ENCODE measurements at regions not wholly inside any gene's neighbourhood (a gene's known extent, or its start where the extent isn't known, plus 50 kb on each side); places are given as distances from the start of the nearest gene placed in this dataset.
"Not testable (repeated sequence)": the region's sequence is repeated elsewhere in the genome, so short reads cannot be mapped to it uniquely, and the experiment has no call there.

DNA sequence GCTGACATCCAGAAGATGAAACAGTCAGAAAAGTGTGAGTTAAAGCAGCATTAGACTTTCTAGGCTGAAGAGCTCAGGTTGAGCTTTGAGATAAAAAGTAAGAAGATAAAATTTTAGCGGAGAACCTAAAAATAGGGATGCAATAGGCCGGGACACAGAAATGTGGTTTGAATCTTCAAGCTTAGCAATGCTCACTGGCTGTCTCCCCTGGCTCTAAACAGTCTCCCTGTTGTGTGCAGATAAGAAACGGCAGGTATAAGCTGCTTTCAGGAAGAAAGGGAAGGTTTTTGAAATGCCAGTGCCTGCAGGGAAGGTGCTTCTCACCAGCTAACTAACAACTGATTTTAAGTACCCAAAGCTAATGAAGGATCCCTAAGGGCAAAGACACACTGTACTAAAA lies 718.7 kb upstream of the SGO1 start:
- no peak for DNase-seq

DNA sequence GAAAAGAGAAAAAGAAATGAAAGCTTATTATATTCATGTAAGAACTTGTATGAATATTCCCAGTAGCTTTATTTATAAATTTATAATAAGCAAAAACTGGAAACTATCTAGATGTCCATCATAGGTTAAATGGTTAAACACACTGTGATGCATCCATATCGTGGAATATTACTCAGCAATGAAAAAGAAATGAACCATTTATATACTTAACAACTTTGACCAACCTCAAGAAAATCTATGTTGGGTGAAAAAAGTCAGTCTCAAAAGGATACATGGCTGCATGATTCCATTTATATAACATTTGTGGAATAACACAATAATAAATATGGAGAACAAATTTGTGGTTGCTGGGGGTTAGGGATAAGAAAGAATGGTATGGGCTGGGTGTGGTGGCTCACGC lies 713.0 kb upstream of the SGO1 start:
- DNase-seq, result no peak

DNA sequence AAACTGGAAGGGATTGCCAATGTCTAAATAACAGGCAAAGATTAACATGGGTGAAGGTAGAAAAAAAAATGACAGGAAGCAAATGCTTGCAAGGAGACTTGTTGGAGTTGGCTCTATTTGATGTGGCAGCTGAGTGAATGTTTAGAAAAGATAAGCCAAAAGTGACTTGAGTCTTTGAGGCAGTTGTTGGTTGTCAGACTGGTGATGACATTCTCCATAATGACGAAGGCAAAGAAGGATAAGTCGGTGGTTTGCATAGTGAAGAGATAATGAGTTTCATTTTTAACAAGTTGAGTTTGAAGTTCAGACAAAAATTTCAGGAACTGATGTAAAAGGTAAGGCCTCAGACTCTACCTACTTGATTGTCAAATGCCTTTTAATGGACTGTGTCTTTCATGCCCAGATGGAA lies 704.1 kb upstream of the SGO1 start:
- DNase-seq, result no peak

DNA sequence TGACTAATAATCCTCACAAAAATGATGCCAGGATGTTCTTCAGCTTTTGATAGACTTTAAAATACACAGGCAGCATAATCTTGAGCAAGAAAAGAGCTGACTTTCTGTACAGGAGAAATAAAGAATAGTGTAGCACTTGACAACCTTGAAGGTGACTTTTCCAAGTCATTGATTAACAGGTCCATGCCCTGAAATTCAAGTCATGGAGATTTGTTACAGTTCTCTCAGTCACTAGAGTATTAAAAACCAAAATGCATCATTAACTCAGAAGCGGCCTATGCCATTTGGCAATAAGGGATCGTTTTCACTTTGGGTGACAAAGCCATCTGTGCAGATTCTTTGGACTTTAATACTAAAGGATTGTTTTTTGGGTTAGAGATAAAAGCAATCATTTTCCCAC lies 692.7 kb upstream of the SGO1 start:
- DNase-seq, result no peak

DNA sequence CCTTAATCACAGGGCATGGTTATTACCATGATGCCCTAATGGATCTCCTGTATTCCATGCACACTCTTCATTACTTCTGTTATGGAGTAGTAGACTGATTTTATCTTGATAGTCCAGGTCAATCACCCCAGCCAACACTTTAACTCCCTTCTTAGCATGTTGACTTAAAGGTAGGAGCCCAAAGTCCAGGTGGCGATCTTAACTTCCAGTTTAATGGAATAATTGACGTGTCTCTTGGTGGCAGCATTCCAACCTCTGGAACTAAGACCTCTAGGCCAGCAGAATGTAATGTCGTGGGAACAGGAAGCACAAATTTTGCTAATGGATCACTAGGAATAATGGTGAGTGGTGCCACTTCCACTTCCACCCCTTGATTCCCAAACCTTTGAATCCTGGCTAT lies 687.2 kb upstream of the SGO1 start:
- DNase-seq, result no peak

DNA sequence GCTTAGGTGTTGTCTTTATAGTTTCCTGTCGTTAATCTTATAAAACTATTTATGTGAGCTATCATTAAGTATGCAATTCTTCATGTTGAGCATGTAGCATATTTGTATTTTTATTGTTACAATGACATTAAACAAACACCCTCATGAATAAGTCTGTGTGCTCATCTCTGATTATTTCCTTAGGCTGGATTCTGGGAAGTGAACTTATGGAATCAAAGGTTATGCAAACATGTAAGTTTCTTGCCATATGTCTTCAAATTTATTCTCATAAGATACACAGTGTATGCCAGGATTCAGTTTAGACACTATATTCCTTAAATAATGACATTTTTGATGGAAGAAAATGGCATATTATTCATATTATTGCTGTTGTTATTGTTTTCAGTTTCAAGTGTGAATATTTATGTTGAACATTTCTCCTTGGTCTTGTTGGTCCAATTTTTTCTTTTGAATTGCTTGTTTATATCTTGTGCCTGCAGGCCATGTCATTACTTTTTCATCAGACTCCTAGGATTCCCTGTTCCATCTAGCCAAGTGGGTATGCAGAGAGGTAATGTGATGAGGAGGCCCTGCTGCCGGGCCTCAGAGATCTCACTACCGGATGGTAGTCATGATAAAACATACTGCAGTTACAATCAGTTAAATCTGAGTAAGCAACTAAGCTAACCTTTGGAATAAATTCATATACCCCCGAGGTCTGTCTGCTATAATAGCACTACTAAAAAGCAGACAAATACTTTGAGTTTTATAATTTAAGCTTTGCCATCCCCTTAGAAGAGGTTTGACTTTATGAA lies 684.3 kb upstream of the SGO1 start:
- DNase-seq, result no peak

DNA sequence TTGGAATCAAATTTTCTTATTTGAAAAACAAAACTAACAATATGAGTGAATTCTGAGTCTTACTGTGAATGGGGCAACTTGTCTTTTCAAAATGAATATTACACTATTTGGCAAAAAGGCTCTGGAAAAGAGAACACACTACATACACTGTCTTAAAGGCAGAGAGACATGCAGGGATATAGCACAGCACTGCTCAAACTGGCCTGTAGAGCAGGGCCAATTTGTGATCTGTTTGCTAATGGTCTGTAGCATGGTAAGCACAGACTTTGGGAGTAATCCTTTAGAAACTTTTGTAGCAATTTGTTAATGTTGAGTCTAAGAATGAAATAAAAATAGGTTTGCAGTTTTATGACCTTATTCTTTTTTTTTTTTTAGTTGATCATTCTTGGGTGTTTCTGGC lies 679.8 kb upstream of the SGO1 start:
- DNase-seq, result no peak

DNA sequence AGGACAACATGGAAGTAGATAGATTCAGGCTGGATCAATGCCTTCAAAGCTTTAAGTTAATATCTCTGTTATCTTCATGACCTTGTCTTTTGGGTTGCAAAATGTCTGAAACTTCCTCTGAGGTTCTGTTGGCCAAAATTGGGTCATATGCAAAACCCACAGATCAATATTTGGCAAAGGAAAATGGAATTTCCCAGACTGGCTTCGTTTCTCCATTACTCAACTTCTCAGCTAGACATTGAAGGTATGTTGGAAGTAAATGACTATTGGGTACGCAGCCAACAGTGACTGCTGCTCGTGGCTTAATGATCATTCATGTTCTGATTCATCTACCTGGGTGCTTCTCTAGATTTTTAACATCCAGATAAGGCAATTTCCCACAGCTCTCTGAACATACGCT lies 675.4 kb upstream of the SGO1 start:
- no peak for DNase-seq

DNA sequence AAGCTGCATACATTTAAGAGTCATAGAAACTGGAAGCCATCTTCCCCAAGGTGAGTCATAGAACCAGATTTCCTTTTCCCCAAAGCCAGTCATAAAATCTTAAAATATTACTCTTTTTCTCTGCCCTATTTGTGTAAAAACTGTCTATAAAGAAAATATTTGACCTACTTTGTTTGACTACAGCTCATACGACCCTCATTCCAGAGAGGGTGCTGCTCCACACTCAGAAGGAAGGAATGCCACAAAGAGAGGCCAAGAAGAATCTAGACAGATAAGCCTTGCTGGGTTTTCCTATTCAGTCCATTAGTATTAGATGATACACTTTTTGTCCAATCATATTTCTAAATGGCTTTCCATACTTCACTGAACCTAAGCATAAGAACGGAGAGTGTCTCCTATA lies 671.6 kb upstream of the SGO1 start:
- DNase-seq, result no peak

DNA sequence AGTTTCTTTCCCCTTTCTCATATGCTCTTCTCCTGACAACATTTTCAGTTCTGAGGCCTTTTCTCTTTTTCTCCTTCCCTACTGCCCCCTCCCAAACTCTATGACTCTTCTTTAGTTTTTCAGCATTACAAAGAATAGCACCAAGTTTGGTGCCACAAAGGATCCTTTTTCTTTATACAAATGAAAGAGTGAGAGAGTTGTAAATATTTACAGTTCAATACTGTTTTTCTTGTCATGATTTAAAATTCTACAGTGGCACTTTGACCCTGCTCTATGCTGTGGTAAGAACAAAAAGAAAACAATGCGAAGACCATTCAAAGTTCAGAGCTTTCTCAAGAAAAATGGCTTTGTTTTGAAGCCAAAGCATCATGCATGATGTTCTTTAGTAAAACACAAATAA lies 667.9 kb upstream of the SGO1 start:
- no peak for DNase-seq

DNA sequence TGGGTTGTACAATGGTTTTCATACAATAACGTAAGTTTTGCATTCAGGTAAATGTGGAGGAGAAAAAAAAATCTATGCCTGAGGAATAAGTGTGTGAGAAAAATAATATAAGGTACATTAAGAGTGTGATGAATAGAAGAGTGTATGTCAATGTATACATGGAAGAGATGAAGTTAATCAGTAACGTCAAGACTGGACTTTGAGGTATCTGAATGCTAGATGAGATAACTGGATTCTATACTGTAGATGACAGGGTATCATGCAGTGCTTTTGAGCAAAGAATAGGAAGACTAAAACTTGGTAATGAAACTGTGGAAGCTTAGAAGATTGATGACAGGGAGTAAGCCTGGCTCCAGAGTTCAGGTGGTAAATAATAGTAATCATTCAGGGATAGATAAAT lies 666.7 kb upstream of the SGO1 start:
- DNase-seq, result no peak

DNA sequence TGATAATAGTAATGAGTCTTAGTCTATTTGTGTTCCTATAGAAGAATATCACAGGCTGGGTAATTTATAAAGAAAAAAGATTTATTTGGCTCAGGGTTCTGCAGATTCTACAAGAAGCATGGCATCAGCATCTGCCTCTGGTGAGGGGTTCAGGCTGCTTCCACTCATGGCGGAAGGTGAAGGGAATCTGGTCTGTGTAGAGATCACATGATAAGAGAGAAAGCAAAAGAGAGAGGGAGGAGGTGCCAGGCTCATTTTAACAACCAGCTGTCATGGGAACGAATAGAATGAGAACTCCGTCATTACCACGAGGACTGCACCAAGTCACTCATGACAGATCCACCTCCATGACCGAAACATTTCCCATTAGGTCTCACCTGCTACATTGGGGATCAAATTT lies 664.0 kb upstream of the SGO1 start:
- DNase-seq, result no peak

DNA sequence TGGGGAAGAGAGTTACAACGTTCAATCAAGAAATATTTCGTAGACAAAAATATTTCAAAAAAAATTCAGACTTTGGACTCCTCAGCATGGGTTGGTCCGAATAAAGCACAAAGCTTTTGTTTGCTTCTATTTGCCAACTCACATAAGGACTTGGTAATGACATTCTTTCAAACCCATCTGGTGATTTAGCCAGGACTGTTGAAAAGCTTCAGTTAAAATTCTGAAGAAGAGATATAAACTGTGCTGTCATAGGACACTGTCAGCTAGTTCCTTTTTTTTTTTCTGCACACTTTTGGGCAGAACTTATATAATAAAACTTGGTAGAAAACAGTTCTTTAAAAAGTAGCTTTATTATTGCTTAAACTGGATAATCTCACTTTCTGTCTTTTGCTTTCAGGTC lies 660.8 kb upstream of the SGO1 start:
- no peak for DNase-seq

DNA sequence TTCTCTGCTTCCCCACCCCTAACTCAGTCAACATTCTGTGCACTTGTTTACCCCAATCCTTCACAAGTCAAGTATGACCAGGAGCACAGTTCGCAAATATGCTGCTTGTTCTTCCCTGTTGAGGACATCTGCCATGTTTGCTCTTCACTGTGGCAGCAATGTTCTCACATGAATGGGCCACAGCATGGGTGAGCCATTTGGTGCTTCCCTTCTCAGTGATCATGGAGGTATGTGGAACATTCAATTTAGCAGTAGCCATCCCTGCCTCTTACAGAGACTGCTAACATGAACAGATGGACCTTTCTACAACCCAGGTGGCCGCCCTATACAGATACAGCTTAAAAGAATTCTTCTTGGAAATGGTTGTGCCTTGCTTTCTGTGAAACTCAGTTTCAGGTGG lies 660.1 kb upstream of the SGO1 start:
- no peak for DNase-seq

DNA sequence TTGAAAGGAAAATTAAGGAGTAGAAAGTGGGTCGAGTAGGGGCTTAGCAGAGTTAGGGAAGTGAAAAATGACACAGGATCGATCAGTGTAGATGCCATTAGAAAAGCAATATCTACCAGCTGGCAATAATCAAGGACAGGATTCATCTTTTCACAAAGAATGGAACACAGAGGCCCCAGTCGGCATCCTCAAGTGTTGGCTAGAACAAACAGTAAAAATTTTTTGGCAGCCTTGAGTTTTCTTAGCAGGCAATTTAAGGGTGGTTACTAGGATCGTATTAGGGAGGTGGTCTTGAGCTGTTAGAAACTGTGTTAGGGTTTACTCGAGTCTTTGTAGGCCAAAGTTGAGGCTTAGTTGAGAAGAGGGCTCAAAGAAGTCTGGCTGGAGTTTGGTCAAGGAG lies 658.8 kb upstream of the SGO1 start:
- DNase-seq, result no peak

DNA sequence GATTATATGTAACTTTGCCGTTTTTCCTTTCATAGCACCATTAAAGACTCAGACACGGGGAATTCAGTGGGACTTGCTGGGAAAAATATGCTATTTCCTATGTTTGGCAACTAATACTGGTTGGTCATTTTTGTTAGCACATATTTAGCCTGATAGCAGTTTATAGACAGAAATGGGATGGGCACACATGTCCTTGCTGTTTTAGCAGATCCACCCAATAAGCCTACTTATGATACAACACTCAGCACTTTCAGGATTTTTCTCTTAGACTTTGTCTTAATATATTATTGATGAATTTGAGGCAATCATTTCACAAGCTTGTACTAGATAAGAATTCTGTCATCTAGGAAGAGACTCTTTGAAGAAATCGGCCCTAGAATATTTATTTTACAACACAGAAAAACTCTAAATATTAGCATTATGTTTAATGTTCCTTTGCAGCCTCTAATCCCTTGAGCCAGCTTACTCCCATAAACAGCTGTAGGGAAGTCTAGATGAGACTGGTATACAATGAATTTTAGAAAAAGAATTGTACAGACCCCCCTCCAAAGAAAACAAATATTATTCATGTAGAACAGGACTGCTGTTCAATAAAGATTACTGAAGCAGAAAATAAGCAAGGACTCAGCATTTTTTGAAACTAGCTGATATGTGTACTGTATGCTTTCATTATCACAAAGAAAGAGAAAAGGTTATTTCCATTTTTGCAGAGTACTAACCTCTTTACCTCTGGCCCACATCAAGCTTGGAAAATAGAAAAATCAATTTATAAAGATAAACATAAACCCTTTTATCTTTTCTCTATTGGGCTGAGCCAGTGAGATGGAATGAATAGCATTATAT lies 656.8 kb upstream of the SGO1 start:
- no peak for DNase-seq

DNA sequence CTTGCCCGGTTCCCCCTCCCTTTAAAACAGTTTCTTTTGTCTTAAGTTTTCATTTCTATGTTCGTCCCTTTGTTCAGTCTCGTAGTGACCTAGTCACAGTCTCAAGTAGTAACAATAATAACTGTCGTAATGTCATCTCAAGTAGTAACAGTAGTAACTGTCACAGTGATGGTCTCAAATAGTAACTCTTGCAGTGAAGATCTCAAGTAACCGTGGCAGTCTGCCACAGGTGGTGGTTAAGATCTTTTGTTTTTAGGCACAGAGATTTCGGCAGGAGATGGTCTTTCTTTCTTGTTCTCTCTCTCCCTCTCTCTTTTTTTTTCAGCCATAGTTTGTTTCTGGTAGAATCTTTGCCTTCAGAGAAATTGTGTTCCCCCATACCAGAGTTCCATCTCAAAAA lies 656.0 kb upstream of the SGO1 start:
- DNase-seq, result no peak

DNA sequence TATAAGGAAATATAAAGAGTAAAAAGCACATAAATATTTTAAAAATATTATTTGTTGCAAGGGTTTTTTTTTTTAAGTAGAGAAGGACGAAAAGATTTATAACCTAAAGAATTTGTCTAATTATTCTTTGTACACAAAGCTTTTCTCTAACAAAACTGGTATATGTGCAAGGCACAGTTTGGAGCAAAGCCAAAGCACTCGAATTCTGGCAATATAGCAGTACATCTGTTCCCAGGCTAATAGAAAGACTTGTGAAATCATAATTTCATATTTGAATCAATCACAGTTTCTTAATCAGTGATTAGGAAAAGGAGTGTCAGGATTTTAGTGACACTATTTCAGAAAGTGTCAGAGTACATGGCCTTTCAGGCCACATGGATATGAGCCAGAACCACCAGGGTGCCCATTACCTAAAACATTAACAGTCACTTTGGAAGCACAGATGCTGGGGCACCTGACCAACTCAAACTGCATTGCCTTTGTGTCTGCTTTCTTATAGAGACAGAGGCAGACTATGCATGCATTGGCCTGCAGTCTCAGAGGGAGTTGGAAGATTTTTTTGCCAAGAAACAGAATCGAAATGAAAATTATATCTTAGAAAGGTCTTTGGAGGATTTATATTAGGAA lies 651.8 kb upstream of the SGO1 start:
- DNase-seq, result no peak

DNA sequence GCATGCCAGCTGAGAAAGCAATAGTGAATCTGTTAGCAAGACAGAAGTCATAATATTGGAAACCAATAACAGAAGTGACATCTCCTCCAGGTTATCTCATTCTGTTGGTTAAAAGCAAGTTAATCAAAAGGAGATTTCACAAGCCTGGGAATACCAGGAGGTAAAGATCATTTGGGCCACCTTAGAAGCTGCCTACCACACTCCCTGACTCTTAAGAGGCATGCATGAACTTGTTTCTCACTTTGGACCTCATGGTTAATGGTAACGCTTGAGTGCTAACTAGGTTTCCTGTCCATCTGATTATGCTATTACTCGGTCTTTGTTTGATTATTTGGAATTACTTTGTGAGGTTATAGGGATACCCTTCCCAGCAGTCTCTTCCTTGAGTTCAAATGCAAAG lies 650.8 kb upstream of the SGO1 start:
- no peak for DNase-seq

DNA sequence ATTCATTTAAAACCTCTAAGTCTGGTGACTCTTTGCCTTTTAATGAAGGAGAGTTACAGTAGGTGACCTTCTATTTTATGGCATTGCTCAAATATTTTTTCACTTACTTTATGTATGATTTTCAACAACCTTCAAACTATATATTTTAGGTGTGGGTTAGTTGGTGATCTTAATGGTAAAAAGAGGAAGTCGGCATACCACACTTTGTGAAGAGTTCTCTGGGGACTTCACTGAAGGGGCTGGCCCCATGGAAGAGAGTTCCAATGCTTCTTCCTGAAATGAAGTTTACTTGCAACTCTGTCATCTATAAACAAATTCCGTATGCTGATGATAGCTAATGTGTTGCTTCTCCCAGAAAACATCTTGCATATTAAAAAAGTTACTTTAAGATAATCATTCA lies 647.0 kb upstream of the SGO1 start:
- DNase-seq, result no peak

DNA sequence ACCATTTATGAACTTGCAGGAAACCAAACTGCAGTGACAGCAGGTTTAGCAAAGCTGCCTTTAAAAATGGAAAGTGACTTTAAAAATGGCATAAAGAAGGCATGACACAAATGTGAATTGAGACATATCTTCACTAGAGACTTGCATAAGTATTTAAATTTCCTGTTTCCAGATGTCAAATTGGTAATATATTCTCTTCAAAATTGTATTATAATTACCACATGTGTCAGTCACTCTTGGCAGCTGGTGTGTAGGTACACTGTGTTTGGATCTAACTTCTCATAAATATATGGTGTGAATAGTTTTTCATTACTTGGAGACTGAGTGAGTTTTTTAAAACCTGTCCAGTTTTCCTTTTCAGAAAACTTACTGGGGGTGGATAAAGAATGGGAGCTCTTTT lies 636.2 kb upstream of the SGO1 start:
- no peak for DNase-seq

DNA sequence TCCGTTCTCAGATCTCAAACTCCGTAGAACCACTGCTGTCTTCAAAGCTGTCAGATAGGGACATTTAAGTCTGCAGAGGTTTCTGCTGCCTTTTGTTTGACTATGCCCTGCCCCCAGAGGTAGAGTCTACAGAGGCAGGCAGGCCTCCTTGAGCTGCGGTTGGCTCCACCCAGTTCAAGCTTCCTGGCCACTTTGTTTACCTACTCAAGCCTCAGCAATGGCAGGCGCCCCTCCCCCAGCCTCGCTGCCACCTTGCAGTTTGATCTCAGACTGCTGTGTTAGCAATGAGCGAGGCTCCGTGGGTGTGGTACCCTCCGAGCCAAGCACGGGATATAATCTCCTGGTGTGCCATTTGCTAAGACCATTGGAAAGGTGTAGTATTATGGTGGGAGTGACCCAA lies 634.9 kb upstream of the SGO1 start:
- DNase-seq, result not testable (repeated sequence)

DNA sequence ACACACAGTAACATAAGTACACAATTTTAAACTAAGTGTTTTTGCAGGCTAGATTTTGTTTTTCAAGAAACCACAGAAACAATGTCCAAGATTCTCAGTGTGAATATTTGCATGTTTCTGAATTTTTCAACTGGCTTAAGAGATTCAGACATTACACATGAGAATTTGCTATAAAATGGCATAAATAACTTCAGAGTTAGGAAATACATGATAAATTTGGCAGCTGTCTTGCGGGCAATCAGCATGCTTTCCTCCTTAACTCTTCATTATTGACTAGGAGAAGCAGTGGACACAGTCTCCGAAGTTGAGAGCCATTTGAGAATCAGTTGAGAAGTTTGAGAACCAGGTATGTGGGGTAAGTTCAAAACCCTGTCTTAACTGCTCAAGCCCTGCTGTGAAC lies 625.6 kb upstream of the SGO1 start:
- DNase-seq, result no peak

DNA sequence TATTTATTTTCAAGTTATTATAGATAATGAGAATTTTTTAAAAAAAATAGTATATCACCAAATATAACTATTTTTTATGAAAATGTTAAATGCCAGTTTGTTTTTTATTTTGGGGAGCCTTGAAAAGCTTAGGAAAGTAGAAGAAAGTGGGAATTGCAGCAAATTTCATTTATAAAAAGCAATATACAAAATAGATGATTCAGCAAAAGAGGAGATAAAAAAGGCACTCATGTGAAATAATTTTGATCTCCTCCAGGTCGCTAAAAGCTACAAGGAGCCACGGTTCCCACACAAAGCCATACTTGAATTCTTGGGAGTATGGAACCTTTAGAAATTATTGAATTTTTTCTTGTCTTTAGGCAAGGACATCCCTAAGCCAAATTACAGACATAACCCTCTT lies 625.0 kb upstream of the SGO1 start:
- no peak for DNase-seq
